Loucy (cell line): ENCODE measurements at regions not wholly inside any gene's neighbourhood (a gene's known extent, or its start where the extent isn't known, plus 50 kb on each side); places are given as distances from the start of the nearest gene placed in this dataset.

Source experiments
- EZH2phosphoT487 ChIP-seq: fragments of 200-600 bp; IDR thresholded peaks from 2 replicates; pipeline ENCODE4 v1.6.1; 2018; ENCODE audit warnings: antibody characterized with exemption, mild to moderate bottlenecking, moderate library complexity, borderline replicate concordance
- TF ChIP-seq, protein P1 (sequence below): fragments of 200-600 bp; sonication (generic); conservative IDR thresholded peaks from 2 replicates; pipeline ENCODE4 v1.5.1; 2014; ENCODE audit warnings: mild to moderate bottlenecking, antibody characterized with exemption, low read length

DNA sequence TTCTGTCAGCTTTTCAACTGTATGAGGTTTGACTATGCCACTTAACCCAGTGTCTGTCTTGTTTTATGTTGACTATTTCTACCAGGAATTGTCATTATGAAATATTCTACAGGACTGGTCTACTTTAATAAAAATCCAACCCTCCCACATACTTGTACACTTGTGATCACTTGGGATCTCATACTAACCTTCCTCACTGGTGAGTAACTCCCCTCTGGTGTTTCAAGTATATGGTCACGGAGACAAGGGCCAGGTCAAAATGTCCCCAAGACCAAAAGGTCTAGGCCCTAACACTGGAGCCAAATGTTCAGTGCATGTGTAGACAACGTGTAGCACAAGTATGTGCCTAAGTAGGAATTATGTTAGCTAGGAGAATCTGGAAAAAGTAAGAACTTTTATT is 122.7 kb upstream of the TJP1 start:
- TF ChIP-seq, protein P1, sequence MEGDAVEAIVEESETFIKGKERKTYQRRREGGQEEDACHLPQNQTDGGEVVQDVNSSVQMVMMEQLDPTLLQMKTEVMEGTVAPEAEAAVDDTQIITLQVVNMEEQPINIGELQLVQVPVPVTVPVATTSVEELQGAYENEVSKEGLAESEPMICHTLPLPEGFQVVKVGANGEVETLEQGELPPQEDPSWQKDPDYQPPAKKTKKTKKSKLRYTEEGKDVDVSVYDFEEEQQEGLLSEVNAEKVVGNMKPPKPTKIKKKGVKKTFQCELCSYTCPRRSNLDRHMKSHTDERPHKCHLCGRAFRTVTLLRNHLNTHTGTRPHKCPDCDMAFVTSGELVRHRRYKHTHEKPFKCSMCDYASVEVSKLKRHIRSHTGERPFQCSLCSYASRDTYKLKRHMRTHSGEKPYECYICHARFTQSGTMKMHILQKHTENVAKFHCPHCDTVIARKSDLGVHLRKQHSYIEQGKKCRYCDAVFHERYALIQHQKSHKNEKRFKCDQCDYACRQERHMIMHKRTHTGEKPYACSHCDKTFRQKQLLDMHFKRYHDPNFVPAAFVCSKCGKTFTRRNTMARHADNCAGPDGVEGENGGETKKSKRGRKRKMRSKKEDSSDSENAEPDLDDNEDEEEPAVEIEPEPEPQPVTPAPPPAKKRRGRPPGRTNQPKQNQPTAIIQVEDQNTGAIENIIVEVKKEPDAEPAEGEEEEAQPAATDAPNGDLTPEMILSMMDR: no peak
- TF ChIP-seq EZH2phosphoT487: no peak
